IPS-18a (cell line): ENCODE measurements at regions not wholly inside any gene's neighbourhood (a gene's known extent, or its start where the extent isn't known, plus 50 kb on each side); places are given as distances from the start of the nearest gene placed in this dataset.

Source experiments
- H3K27ac ChIP-seq: one replicate; pipeline ENCODE4 v1.5.1; 2013; ENCODE audit warnings: low read length
- H3K27me3 ChIP-seq: one replicate; pipeline ENCODE4 v1.6.1; 2013; ENCODE audit warnings: mild to moderate bottlenecking, low read length; ENCODE audit not compliant: control insufficient read depth, insufficient read depth
- H3K36me3 ChIP-seq: one replicate; pipeline ENCODE4 v1.6.1; 2013; ENCODE audit warnings: low read depth, low read length; ENCODE audit not compliant: control insufficient read depth
- H3K4me1 ChIP-seq: one replicate; pipeline ENCODE4 v1.6.1; 2013; ENCODE audit warnings: low read depth, low read length; ENCODE audit not compliant: control insufficient read depth
- H3K4me3 ChIP-seq: one replicate; pipeline ENCODE4 v1.5.1; 2013; ENCODE audit warnings: low read length
- H3K9ac ChIP-seq: one replicate; pipeline ENCODE4 v1.6.1; 2013; ENCODE audit warnings: mild to moderate bottlenecking, low read length, moderate library complexity
- H3K9me3 ChIP-seq: one replicate; pipeline ENCODE4 v1.6.1; 2013; ENCODE audit warnings: low read depth, low read length; ENCODE audit not compliant: control insufficient read depth

GRCh38 chr10:43980313-43980712, 331.6 kb upstream of the ZNF32 start:
- no peaks in the 10 kb centered on the region for H3K9me3 ChIP-seq
- H3K36me3 ChIP-seq: no peaks in the 10 kb centered on the region
- no peaks in the 10 kb centered on the region for H3K27me3 ChIP-seq
- H3K27ac ChIP-seq: no peak overlapping the region
- no peaks in the 10 kb centered on the region for H3K4me1 ChIP-seq
- no peak overlapping the region for H3K4me3 ChIP-seq
- H3K9ac ChIP-seq: no peak overlapping the region

- Histone ChIP-seq H3K9ac (no peak overlapping the region), H3K27ac (no peak overlapping the region), H3K36me3 (no peaks in the 10 kb centered on the region), H3K4me3 (no peak overlapping the region), H3K27me3 (no peaks in the 10 kb centered on the region), H3K4me1 (no peaks in the 10 kb centered on the region), H3K9me3 (no peaks in the 10 kb centered on the region)
These were observed 330.9 kb upstream of the ZNF32 start for GRCh38 chr10:43979551-43979950.

GRCh38 chr10:43978936-43979335, 330.3 kb upstream of the ZNF32 start:
- H3K4me3 ChIP-seq: no peak overlapping the region
- H3K36me3 ChIP-seq: no peaks in the 10 kb centered on the region
- H3K27ac ChIP-seq: no peak overlapping the region
- H3K9ac ChIP-seq: no peak overlapping the region
- H3K27me3 ChIP-seq: no peaks in the 10 kb centered on the region
- H3K9me3 ChIP-seq: no peaks in the 10 kb centered on the region
- H3K4me1 ChIP-seq: no peaks in the 10 kb centered on the region

DNA sequence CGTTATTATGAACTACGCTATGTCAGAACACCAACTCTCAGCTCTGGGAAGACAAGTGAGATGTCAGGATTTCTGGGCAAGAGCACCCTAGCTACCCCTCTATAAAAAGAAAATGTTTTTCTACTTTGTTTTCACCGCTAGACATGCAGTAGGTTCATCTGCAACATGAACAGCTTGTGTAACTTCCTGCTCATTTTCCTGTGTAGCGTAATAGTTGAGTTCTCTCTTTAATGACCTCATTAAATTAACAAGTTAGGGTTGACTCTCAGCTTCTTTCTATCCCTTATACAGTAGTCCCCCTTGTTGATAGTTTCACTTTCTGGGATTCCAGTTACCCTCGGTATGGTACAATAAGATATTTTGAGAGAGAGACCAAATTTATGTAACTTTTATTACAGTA, 329.4 kb upstream of the ZNF32 start:
- Histone ChIP-seq H3K27ac (no peak overlapping the region), H3K9ac (no peak overlapping the region), H3K27me3 (no peaks in the 10 kb centered on the region), H3K4me1 (no peaks in the 10 kb centered on the region), H3K36me3 (no peaks in the 10 kb centered on the region), H3K4me3 (no peak overlapping the region), H3K9me3 (no peaks in the 10 kb centered on the region)

DNA sequence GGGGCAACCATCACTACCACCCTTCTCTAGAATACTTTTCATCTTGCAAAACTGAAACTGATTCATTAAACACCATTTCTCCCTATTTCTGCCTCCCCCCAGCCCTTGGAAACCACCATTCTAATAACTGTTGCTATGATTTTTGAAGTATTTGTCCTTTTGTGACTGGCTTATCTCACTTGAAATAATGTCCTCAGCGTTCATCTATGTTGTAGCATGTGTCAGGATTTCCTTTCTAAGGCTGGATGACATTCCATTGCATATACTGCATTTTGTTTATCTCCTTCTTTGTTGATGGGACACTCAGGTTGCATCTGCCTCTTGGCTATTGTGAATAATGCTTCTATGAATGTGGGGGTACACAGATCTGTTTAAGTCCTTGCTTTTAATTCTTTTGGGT, 327.6 kb upstream of the ZNF32 start:
- Histone ChIP-seq H3K9ac (no peak overlapping the region), H3K4me1 (no peaks in the 10 kb centered on the region), H3K27me3 (no peaks in the 10 kb centered on the region)

DNA sequence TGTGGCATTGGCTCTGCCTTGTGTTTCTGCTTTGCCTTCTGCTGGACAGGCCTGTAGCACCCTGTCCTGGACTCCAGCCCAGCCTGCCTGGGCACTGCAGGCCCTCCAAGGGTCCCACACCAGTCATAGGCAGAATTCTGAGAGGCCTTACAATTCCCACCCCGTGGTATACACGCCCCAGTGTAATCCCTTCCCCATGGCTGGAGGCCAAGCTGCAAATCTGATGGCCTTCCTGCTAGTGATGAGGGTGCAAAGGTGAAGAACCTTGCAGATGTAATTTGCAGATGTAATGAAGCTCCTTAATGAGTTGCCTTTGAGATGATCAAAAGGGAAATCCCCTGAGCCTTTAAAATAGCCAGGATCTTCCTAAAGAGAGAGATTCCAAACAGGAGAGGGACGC, 325.1 kb upstream of the ZNF32 start:
- Histone ChIP-seq H3K27ac (no peak overlapping the region), H3K4me1 (no peaks in the 10 kb centered on the region), H3K9me3 (no peaks in the 10 kb centered on the region), H3K27me3 (no peaks in the 10 kb centered on the region), H3K9ac (no peak overlapping the region), H3K4me3 (no peak overlapping the region), H3K36me3 (no peaks in the 10 kb centered on the region)

More for the DNA sequence above, 327.6 kb upstream of the ZNF32 start:
- no peaks in the 10 kb centered on the region for H3K9me3 ChIP-seq
- no peak overlapping the region for H3K4me3 ChIP-seq
- no peaks in the 10 kb centered on the region for H3K36me3 ChIP-seq
- H3K27ac ChIP-seq: no peak overlapping the region

DNA sequence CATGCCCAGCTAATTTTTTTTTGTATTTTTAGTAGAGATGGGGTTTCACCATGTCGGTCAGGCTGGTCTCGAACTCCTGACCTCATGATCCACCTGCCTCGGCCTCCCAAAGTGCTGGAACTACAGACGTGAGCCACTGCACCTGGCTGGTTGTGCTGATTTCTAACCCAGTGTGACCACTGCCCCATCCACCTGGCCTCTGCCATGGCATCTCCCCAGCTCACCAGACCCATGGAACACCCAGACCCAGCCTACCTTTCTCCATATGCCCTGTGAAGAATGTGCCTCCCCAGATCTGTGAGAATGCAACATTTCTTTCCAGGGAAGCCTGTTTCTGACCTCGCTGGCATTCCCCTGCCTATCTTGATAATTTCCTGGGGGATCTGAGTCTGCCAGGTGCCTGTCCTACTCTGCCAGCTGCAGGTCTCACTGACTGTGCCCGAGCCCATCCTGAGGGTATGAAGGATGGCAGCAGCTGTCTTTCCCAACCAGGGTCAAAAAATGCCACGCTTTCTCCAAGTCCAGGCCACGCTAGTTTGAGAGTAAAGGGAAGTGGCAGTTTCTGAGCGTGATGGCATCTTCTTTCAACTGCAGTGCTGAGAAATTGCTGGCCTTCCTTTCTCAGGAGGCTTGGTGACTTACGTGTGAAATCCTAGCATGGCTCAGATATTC, 324.4 kb upstream of the ZNF32 start:
- no peaks in the 10 kb centered on the region for H3K9me3 ChIP-seq
- H3K9ac ChIP-seq: no peak overlapping the region
- no peaks in the 10 kb centered on the region for H3K27me3 ChIP-seq
- H3K36me3 ChIP-seq: no peaks in the 10 kb centered on the region
- H3K4me3 ChIP-seq: no peak overlapping the region
- no peak overlapping the region for H3K27ac ChIP-seq
- H3K4me1 ChIP-seq: no peaks in the 10 kb centered on the region

DNA sequence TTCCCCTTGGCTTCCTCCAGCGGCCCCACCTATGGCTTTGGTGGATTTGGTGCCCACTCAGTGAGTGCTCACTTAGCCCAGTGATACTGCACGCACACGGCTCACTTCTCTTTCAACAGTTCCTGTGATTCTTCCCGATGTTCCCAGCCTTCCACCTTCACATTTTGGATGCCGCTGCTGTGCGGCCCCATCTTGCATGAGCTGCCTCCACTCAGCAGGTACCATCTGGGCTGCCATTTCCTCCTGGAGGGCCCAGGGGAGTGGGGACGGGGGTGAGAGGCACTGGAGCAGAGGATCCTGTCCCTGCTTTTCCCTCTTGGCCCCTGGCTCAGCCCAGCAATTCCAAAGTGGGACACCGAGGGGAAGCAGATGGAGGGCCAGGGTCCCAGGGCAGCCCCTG, 323.3 kb upstream of the ZNF32 start:
- H3K4me1 ChIP-seq: no peaks in the 10 kb centered on the region
- H3K27ac ChIP-seq: no peak overlapping the region
- no peak overlapping the region for H3K4me3 ChIP-seq
- H3K27me3 ChIP-seq: no peaks in the 10 kb centered on the region
- H3K9ac ChIP-seq: no peak overlapping the region
- no peaks in the 10 kb centered on the region for H3K36me3 ChIP-seq
- H3K9me3 ChIP-seq: no peaks in the 10 kb centered on the region

DNA sequence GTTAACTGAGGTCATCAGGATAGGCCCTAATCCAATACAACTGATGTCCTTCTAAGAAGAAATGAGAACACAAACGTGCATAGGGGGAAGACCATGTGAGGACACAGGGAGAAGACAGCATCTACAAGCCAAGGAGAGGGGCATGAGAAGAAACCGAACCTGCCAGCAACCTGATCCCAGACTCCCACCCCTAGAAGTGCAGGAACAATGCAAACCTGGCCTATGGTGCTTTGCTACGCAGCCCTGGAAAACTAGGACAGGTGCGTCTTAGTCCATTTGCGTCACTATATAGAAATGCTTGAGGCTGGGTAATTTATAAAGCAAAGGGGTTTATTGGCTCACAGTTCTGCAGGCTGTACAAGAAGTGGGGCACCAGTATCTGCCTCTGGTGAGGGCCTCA, 322.6 kb upstream of the ZNF32 start:
- H3K9me3 ChIP-seq: no peaks in the 10 kb centered on the region
- H3K9ac ChIP-seq: no peak overlapping the region
- H3K36me3 ChIP-seq: no peaks in the 10 kb centered on the region
- no peaks in the 10 kb centered on the region for H3K27me3 ChIP-seq
- no peak overlapping the region for H3K4me3 ChIP-seq
- H3K4me1 ChIP-seq: no peaks in the 10 kb centered on the region
- H3K27ac ChIP-seq: no peak overlapping the region

DNA sequence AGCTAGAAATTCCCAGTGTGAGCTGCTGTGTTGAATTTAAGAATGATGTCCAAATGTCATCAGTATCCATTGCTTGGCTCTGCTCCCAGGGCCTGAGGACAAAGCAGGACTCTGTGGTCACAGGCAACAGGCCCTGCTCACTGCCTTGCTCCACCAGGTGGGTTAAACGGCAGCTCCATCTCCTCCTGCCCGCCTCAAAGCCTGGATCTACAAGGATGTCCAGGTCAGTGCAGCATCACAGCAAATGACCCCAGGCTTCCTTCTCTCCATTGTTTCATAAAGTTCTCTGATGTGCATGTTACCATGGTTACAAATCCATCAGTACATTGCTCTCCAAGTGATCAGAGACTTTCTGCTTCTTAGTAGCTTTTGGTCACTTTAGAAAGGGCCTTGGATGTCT, 322.0 kb upstream of the ZNF32 start:
- Histone ChIP-seq H3K27me3 (no peaks in the 10 kb centered on the region), H3K9ac (no peak overlapping the region), H3K4me3 (no peak overlapping the region), H3K27ac (no peak overlapping the region), H3K9me3 (no peaks in the 10 kb centered on the region), H3K4me1 (no peaks in the 10 kb centered on the region), H3K36me3 (no peaks in the 10 kb centered on the region)

DNA sequence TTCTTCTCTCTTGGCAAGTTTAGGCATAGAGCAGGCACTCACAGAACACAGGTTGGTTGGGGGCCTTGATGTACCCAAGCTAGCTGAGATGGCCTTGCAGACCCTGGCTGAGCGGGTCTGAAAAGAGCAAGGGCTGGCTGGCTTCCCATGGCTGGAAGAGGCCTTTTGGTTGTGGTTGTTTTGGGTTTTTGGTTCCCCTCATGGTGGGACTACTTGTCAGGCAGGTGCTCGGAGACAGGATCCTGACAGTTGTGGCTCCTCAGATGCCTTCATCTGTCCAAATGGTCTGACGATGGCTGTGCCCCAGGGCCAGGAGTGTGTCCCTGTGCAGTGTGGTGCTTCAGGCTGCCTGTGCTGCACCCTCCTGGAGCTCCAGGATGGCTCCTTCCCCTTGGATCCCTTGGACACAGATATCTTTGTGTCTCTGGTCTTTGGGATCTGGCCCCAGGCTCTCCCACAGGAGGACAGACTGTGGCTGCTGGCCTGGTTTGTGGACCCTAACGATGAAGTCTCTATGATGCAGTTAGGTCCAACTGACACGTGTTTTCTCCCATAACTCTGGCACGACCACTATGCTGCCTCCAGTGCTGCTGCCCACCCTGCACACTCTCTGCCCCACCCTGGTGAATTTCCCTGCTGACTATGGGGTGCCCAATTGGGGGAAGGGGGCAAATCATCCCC, 321.5 kb upstream of the ZNF32 start:
- Histone ChIP-seq H3K4me1 (no peaks in the 10 kb centered on the region), H3K27ac (no peak overlapping the region), H3K27me3 (no peaks in the 10 kb centered on the region), H3K4me3 (no peak overlapping the region), H3K9ac (no peak overlapping the region), H3K9me3 (no peaks in the 10 kb centered on the region), H3K36me3 (no peaks in the 10 kb centered on the region)

- Histone ChIP-seq H3K9ac (no peak overlapping the region), H3K36me3 (no peaks in the 10 kb centered on the region), H3K27me3 (no peaks in the 10 kb centered on the region), H3K27ac (no peak overlapping the region), H3K4me1 (no peaks in the 10 kb centered on the region), H3K9me3 (no peaks in the 10 kb centered on the region), H3K4me3 (no peak overlapping the region)
These were observed 320.8 kb upstream of the ZNF32 start for GRCh38 chr10:43969506-43969905.
